Mesenchymal stem cell (in vitro differentiated cells and primary cell): ENCODE measurements at regions not wholly inside any gene's neighbourhood (a gene's known extent, or its start where the extent isn't known, plus 50 kb on each side); places are given as distances from the start of the nearest gene placed in this dataset.

ENCODE experiments used
- DNase-seq: peaks from one replicate; pipeline ENCODE4 v3.0.0-alpha.2; 2013
- H2AFZ ChIP-seq: one replicate; pipeline ENCODE4 v1.6.1; 2013; ENCODE audit warnings: low read depth, mild to moderate bottlenecking, control low read depth, inconsistent platforms, low read length, moderate library complexity
- H2AK5ac ChIP-seq: 2 replicates; pipeline ENCODE4 v1.6.1; 2013; ENCODE audit warnings: low read length, moderate library complexity, mild to moderate bottlenecking, inconsistent platforms; ENCODE audit not compliant: severe bottlenecking
- H2BK120ac ChIP-seq: one replicate; pipeline ENCODE4 v1.6.1; 2013; ENCODE audit warnings: low read depth, mild to moderate bottlenecking, inconsistent platforms, low read length, moderate library complexity
- H2BK12ac ChIP-seq, 2 experiments: one replicate each; pipeline ENCODE4 v1.6.1; 2013; ENCODE audit warnings: inconsistent platforms in 2 of 2, low read length in 2 of 2, mild to moderate bottlenecking in 2 of 2, moderate library complexity in 2 of 2, control low read depth in 1 of 2
- H2BK15ac ChIP-seq: one replicate; pipeline ENCODE4 v1.6.1; 2013; ENCODE audit warnings: mild to moderate bottlenecking, low read depth, inconsistent platforms; ENCODE audit not compliant: poor library complexity, severe bottlenecking
- H2BK5ac ChIP-seq: 2 replicates; pipeline ENCODE4 v1.6.1; 2013; ENCODE audit warnings: low read depth, mild to moderate bottlenecking, low read length, control low read depth, inconsistent platforms; ENCODE audit not compliant: poor library complexity, severe bottlenecking
- H3K14ac ChIP-seq, 2 experiments: one replicate each; pipeline ENCODE4 v1.6.1; 2013; ENCODE audit warnings: inconsistent platforms in 2 of 2, low read length in 2 of 2, control low read depth in 1 of 2, mild to moderate bottlenecking in 1 of 2, moderate library complexity in 1 of 2
- H3K18ac ChIP-seq, 2 experiments: one replicate each; pipeline ENCODE4 v1.6.1; 2013; ENCODE audit warnings: inconsistent platforms in 2 of 2, low read length in 2 of 2, control low read depth in 1 of 2, low read depth in 1 of 2, mild to moderate bottlenecking in 1 of 2
- H3K23ac ChIP-seq, 2 experiments: one replicate each; pipeline ENCODE4 v1.6.1; 2013; ENCODE audit warnings: inconsistent platforms in 2 of 2, low read length in 2 of 2, mild to moderate bottlenecking in 2 of 2, moderate library complexity in 2 of 2, control low read depth in 1 of 2
- H3K27ac ChIP-seq: 2 replicates; pipeline ENCODE4 v1.5.1; 2013; ENCODE audit warnings: mild to moderate bottlenecking, moderate library complexity, low read length, control low read depth, inconsistent platforms; ENCODE audit not compliant: poor library complexity, severe bottlenecking
- H3K27me3 ChIP-seq, 2 experiments: 2 replicates each; pipeline versions ENCODE4 v1.6.1 to v1.7.0; 2013; ENCODE audit warnings: low read length in 2 of 2, mild to moderate bottlenecking in 2 of 2, moderate library complexity in 2 of 2, control low read depth in 1 of 2, inconsistent platforms in 1 of 2; ENCODE audit not compliant: control insufficient read depth in 1 of 2, insufficient read depth in 1 of 2
- H3K36me3 ChIP-seq, 2 experiments: 2 replicates each; pipeline versions ENCODE4 v1.6.1 to v1.7.0; 2013; ENCODE audit warnings: low read length in 2 of 2, control low read depth in 1 of 2, inconsistent platforms in 1 of 2, low read depth in 1 of 2, mild to moderate bottlenecking in 1 of 2; ENCODE audit not compliant: insufficient read depth in 2 of 2, control insufficient read depth in 1 of 2
- H3K4ac ChIP-seq, 2 experiments: one replicate each; pipeline ENCODE4 v1.6.1; 2013; ENCODE audit warnings: inconsistent platforms in 2 of 2, low read length in 2 of 2, mild to moderate bottlenecking in 2 of 2, moderate library complexity in 2 of 2, control low read depth in 1 of 2, low read depth in 1 of 2
- H3K4me1 ChIP-seq: 2 replicates; pipeline ENCODE4 v1.6.1; 2013; ENCODE audit warnings: low read depth, low read length, control low read depth; ENCODE audit not compliant: control insufficient read depth, insufficient read depth
- H3K4me2 ChIP-seq: 2 replicates; pipeline ENCODE4 v1.6.1; 2013; ENCODE audit warnings: low read length, mild to moderate bottlenecking, inconsistent platforms; ENCODE audit not compliant: poor library complexity, severe bottlenecking
- H3K4me3 ChIP-seq, 2 experiments: 2 replicates each; pipeline versions ENCODE4 v1.5.1 to v1.7.0; 2013; ENCODE audit warnings: low read length in 2 of 2, mild to moderate bottlenecking in 2 of 2, control low read depth in 1 of 2, low read depth in 1 of 2; ENCODE audit not compliant: insufficient read depth in 1 of 2
- H3K79me1 ChIP-seq: replicated peaks from 2 replicates; pipeline ENCODE4 v1.6.1; 2013; ENCODE audit warnings: mild to moderate bottlenecking, control low read depth, low read length, inconsistent platforms; ENCODE audit not compliant: poor library complexity, severe bottlenecking
- H3K9ac ChIP-seq: 2 replicates; pipeline ENCODE4 v1.7.0; 2013; ENCODE audit warnings: mild to moderate bottlenecking, low read length, moderate library complexity
- H3K9me3 ChIP-seq: 2 replicates; pipeline ENCODE4 v1.7.0; 2013; ENCODE audit warnings: mild to moderate bottlenecking, low read length; ENCODE audit not compliant: control insufficient read depth
- H4K8ac ChIP-seq: one replicate; pipeline ENCODE4 v1.6.1; 2013; ENCODE audit warnings: inconsistent platforms, mild to moderate bottlenecking, low read length, moderate library complexity
- H4K91ac ChIP-seq: one replicate; pipeline ENCODE4 v1.6.1; 2013; ENCODE audit warnings: mild to moderate bottlenecking, low read length, inconsistent platforms
- WGBS: methylation state at CpG from one replicate; pipeline ENCODE4 v1.1.7; 2013; ENCODE audit warnings: mixed read lengths; 5-methylcytosine and 5-hydroxymethylcytosine counted together

- H3K14ac ChIP-seq, result no peak overlapping the region
- H3K4ac ChIP-seq, result no peak overlapping the region
- H3K36me3 ChIP-seq, result no peaks in the 10 kb centered on the region
- H3K27me3 ChIP-seq, result peaks cover 21 to 34% of the 10 kb centered on the region in 2 experiments
- H4K91ac ChIP-seq, result no peak overlapping the region
- DNase-seq, result no peak
- no peaks in the 10 kb centered on the region for H3K9me3 ChIP-seq
- no peak overlapping the region for H2BK5ac ChIP-seq
- H3K4me3 ChIP-seq, result no peak overlapping the region
- H3K18ac ChIP-seq, result no peak overlapping the region
- H3K79me1 ChIP-seq, result no peaks in the 10 kb centered on the region
- H3K4me2 ChIP-seq, result no peak overlapping the region
- peaks cover 5% of the 10 kb centered on the region for H3K4me1 ChIP-seq
- H2BK15ac ChIP-seq, result no peak overlapping the region
- H2BK12ac ChIP-seq, result no peak overlapping the region
- no peak overlapping the region for H2BK120ac ChIP-seq
- no peak overlapping the region for H3K23ac ChIP-seq
- H2AK5ac ChIP-seq, result no peak overlapping the region
- no peak overlapping the region for H3K27ac ChIP-seq
- H4K8ac ChIP-seq, result no peak overlapping the region
- no peak overlapping the region for H3K9ac ChIP-seq
- WGBS, result 94% methylated on average over 5 of the region's 5 CpGs
- H2AFZ ChIP-seq, result no peak overlapping the region
Measured at GRCh38 chr6:28655164-28655563, 129.5 kb downstream of the GPX5 start.

GRCh38 chr6:28656715-28657114 lies 131.0 kb downstream of the GPX5 start:
- Histone ChIP-seq H3K9me3 (no peaks in the 10 kb centered on the region), H3K4me1 (peaks cover 5% of the 10 kb centered on the region)
- 32% methylated on average over 2 of the region's 3 CpGs for WGBS

DNA sequence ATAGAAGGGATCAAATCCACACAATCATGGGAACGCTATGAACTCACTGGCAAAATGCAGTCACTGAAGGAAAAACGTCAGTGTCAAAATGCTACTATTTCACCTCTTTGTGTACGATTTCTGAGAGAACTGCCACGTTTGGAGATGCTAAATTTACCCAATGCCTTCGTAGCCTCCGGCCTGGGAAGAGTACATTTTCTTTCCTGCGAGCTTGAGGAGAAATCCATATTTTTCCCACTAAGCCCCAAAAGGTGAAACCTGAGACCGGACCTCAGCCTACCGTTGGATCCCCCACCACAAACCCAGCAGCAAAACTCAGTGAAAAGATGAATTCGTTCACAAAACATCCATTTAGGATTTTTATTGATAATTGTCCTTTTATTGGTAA lies 131.7 kb downstream of the GPX5 start:
- H2BK15ac ChIP-seq, result no peak overlapping the region
- DNase-seq, result no peak
- H2BK5ac ChIP-seq, result no peak overlapping the region
- H3K9ac ChIP-seq, result peak overlapping the region; percentile 64
- H3K36me3 ChIP-seq, result no peaks in the 10 kb centered on the region
- no peak overlapping the region for H2AFZ ChIP-seq
- H3K4me1 ChIP-seq, result peaks cover 5% of the 10 kb centered on the region
- H3K4ac ChIP-seq, result no peak overlapping the region
- H3K23ac ChIP-seq, result no peak overlapping the region
- no peak overlapping the region for H2BK12ac ChIP-seq
- H3K27me3 ChIP-seq, result peaks cover 26 to 32% of the 10 kb centered on the region in 2 experiments
- no peak overlapping the region for H3K18ac ChIP-seq
- H2AK5ac ChIP-seq, result no peak overlapping the region
- H2BK120ac ChIP-seq, result no peak overlapping the region
- no peak overlapping the region for H4K8ac ChIP-seq
- H3K79me1 ChIP-seq, result no peaks in the 10 kb centered on the region
- peak overlapping the region in 1 of 2 experiments; percentile 79 for H3K4me3 ChIP-seq
- no peak overlapping the region for H3K27ac ChIP-seq
- H3K4me2 ChIP-seq, result peak overlapping the region; percentile 82
- H4K91ac ChIP-seq, result no peak overlapping the region
- 8% methylated on average over 9 of the region's 10 CpGs for WGBS
- H3K14ac ChIP-seq, result no peak overlapping the region
- H3K9me3 ChIP-seq, result no peaks in the 10 kb centered on the region

More at GRCh38 chr6:28656715-28657114, 131.0 kb downstream of the GPX5 start:
- H3K4me2 ChIP-seq, result peak overlapping the region; percentile 82
- H3K9ac ChIP-seq, result no peak overlapping the region
- H2AK5ac ChIP-seq, result no peak overlapping the region
- peaks cover 26 to 37% of the 10 kb centered on the region in 2 experiments for H3K27me3 ChIP-seq
- H2BK120ac ChIP-seq, result no peak overlapping the region
- no peak overlapping the region for H3K18ac ChIP-seq
- H2AFZ ChIP-seq, result no peak overlapping the region
- H2BK5ac ChIP-seq, result no peak overlapping the region
- H2BK12ac ChIP-seq, result no peak overlapping the region
- no peak overlapping the region for H3K4ac ChIP-seq
- H2BK15ac ChIP-seq, result no peak overlapping the region
- no peak overlapping the region for H3K27ac ChIP-seq
- no peaks in the 10 kb centered on the region for H3K79me1 ChIP-seq
- H3K36me3 ChIP-seq, result no peaks in the 10 kb centered on the region
- no peak overlapping the region for H3K23ac ChIP-seq
- no peak for DNase-seq
- no peak overlapping the region for H4K8ac ChIP-seq
- no peak overlapping the region for H4K91ac ChIP-seq
- peak overlapping the region in 1 of 2 experiments; percentile 79 for H3K4me3 ChIP-seq
- no peak overlapping the region for H3K14ac ChIP-seq

DNA sequence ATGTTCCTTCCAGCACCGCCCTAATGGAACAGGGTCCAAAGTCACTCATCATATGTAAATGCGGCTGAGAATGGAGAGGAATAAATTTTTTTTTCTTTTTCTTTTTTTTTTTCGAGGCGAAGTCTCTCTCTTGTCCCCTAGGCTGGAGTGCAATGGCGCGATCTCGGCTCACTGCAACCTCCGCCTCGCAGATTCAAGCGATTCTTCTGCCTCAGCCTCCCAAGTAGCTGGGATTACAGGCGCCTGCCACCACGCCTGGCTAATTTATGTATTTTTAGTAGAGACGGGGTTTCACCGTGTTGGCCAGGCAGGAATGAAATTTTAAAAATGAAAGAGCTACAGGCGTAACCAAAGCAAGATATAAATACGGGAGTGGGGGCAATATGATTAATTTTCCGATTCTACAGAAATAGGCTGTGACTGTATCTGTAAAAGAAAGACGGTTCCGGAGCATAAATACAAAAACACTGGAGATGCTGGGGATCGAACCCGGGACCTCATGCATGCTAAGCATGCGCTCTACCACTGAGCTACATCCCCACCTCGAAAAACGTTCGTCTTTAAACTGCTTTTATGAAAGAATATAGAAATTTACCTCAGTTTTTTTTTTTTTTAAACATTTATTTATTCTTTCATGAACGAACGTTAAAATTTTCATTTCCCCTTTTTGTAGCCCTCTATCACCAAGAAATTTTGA lies 132.2 kb downstream of the GPX5 start:
- H3K4ac ChIP-seq, result no peak overlapping the region
- H3K27ac ChIP-seq, result no peak overlapping the region
- no peak overlapping the region for H2BK120ac ChIP-seq
- peak; percentile 71 for DNase-seq
- H4K8ac ChIP-seq, result no peak overlapping the region
- H3K4me2 ChIP-seq, result peak overlapping the region; percentile 82
- no peaks in the 10 kb centered on the region for H3K79me1 ChIP-seq
- H3K23ac ChIP-seq, result no peak overlapping the region
- H2AFZ ChIP-seq, result no peak overlapping the region
- WGBS, result 6% methylated on average over 20 of the region's 27 CpGs
- H3K9me3 ChIP-seq, result no peaks in the 10 kb centered on the region
- H3K9ac ChIP-seq, result peak overlapping the region; percentile 83
- peaks cover 26 to 28% of the 10 kb centered on the region in 2 experiments for H3K27me3 ChIP-seq
- no peak overlapping the region for H2BK12ac ChIP-seq
- no peaks in the 10 kb centered on the region for H3K36me3 ChIP-seq
- H3K18ac ChIP-seq, result no peak overlapping the region
- H4K91ac ChIP-seq, result no peak overlapping the region
- H2AK5ac ChIP-seq, result no peak overlapping the region
- H3K4me1 ChIP-seq, result peaks cover 5% of the 10 kb centered on the region
- peak overlapping the region in 1 of 2 experiments; percentile 79 for H3K4me3 ChIP-seq
- H3K14ac ChIP-seq, result no peak overlapping the region
- no peak overlapping the region for H2BK15ac ChIP-seq
- no peak overlapping the region for H2BK5ac ChIP-seq
